ENCODE measurements at regions not wholly inside any gene's neighbourhood (a gene's known extent, or its start where the extent isn't known, plus 50 kb on each side); places are given as distances from the start of the nearest gene placed in this dataset.

- in situ Hi-C loops (cut with HindIII; ENCODE audit: low pct_unique_long_range_greater_than_20kb, low sequenced_read_pairs) = no loop called here
- DNase-seq (ENCODE audit: low read depth) = no peak
Observed at GRCh38 chr3:110894574-110894973, 177.0 kb upstream of the NECTIN3 start.

GRCh38 chr3:110895054-110895453 is 176.6 kb upstream of the NECTIN3 start:
- DNase-seq (ENCODE audit: low read depth) = no peak
- in situ Hi-C loops (cut with HindIII; ENCODE audit: low pct_unique_long_range_greater_than_20kb, low sequenced_read_pairs) = no loop called here

- in situ Hi-C loops (cut with HindIII; ENCODE audit: low pct_unique_long_range_greater_than_20kb, low sequenced_read_pairs) = no loop called here
- DNase-seq (ENCODE audit: low read depth) = no peak
Observed at GRCh38 chr3:110897046-110897445, 174.6 kb upstream of the NECTIN3 start.

GRCh38 chr3:110900576-110900975 is 171.0 kb upstream of the NECTIN3 start:
- in situ Hi-C loops (cut with HindIII; ENCODE audit: low pct_unique_long_range_greater_than_20kb, low sequenced_read_pairs) = no loop called here
- no peak for DNase-seq (ENCODE audit: low read depth)

- DNase-seq (ENCODE audit: low read depth) = no peak
- in situ Hi-C loops (cut with HindIII; ENCODE audit: low pct_unique_long_range_greater_than_20kb, low sequenced_read_pairs) = no loop called here
Observed at GRCh38 chr3:110901536-110901935, 170.1 kb upstream of the NECTIN3 start.

GRCh38 chr3:110902453-110903085 is 169.0 kb upstream of the NECTIN3 start:
- in situ Hi-C loops (cut with HindIII; ENCODE audit: low pct_unique_long_range_greater_than_20kb, low sequenced_read_pairs) = no loop called here
- DNase-seq (ENCODE audit: low read depth) = no peak

- in situ Hi-C loops (cut with HindIII; ENCODE audit: low pct_unique_long_range_greater_than_20kb, low sequenced_read_pairs) = no loop called here
Observed at GRCh38 chr3:110903771-110904519, 167.7 kb upstream of the NECTIN3 start.

GRCh38 chr3:110904520-110904890 is 167.1 kb upstream of the NECTIN3 start:
- no peak for DNase-seq (ENCODE audit: low read depth)
- in situ Hi-C loops (cut with HindIII; ENCODE audit: low pct_unique_long_range_greater_than_20kb, low sequenced_read_pairs) = no loop called here

More at GRCh38 chr3:110903771-110904519, 167.7 kb upstream of the NECTIN3 start:
- DNase-seq (ENCODE audit: low read depth) = no peak

- no peak for DNase-seq (ENCODE audit: low read depth)
- in situ Hi-C loops (cut with HindIII; ENCODE audit: low pct_unique_long_range_greater_than_20kb, low sequenced_read_pairs) = no loop called here
Observed at GRCh38 chr3:110905121-110905520, 166.5 kb upstream of the NECTIN3 start.

- no peak for DNase-seq (ENCODE audit: low read depth)
Observed at GRCh38 chr3:110909839-110910238, 161.8 kb upstream of the NECTIN3 start.

GRCh38 chr3:110910346-110910955 is 161.2 kb upstream of the NECTIN3 start:
- in situ Hi-C loops (cut with HindIII; ENCODE audit: low pct_unique_long_range_greater_than_20kb, low sequenced_read_pairs) = no loop called here
- DNase-seq (ENCODE audit: low read depth) = no peak

More at GRCh38 chr3:110909839-110910238, 161.8 kb upstream of the NECTIN3 start:
- in situ Hi-C loops (cut with HindIII; ENCODE audit: low pct_unique_long_range_greater_than_20kb, low sequenced_read_pairs) = no loop called here

GRCh38 chr3:110918963-110919362 is 152.7 kb upstream of the NECTIN3 start:
- no peak for DNase-seq (ENCODE audit: low read depth)
- in situ Hi-C loops (cut with HindIII; ENCODE audit: low pct_unique_long_range_greater_than_20kb, low sequenced_read_pairs) = no loop called here

- in situ Hi-C loops (cut with HindIII; ENCODE audit: low pct_unique_long_range_greater_than_20kb, low sequenced_read_pairs) = no loop called here
- no peak for DNase-seq (ENCODE audit: low read depth)
Observed at GRCh38 chr3:110925798-110926197, 145.8 kb upstream of the NECTIN3 start.

- in situ Hi-C loops (cut with HindIII; ENCODE audit: low pct_unique_long_range_greater_than_20kb, low sequenced_read_pairs) = no loop called here
- DNase-seq (ENCODE audit: low read depth) = no peak
Observed at GRCh38 chr3:110928016-110928662, 143.5 kb upstream of the NECTIN3 start.

GRCh38 chr3:110929816-110930215 is 141.8 kb upstream of the NECTIN3 start:
- in situ Hi-C loops (cut with HindIII; ENCODE audit: low pct_unique_long_range_greater_than_20kb, low sequenced_read_pairs) = no loop called here
- DNase-seq (ENCODE audit: low read depth) = no peak

- DNase-seq (ENCODE audit: low read depth) = peak; percentile 2
- in situ Hi-C loops (cut with HindIII; ENCODE audit: low pct_unique_long_range_greater_than_20kb, low sequenced_read_pairs) = no loop called here
Observed at GRCh38 chr3:110932567-110932966, 139.0 kb upstream of the NECTIN3 start.

GRCh38 chr3:110933821-110934426 is 137.7 kb upstream of the NECTIN3 start:
- in situ Hi-C loops (cut with HindIII; ENCODE audit: low pct_unique_long_range_greater_than_20kb, low sequenced_read_pairs) = no loop called here
- no peak for DNase-seq (ENCODE audit: low read depth)

- DNase-seq (ENCODE audit: low read depth) = no peak
- in situ Hi-C loops (cut with HindIII; ENCODE audit: low pct_unique_long_range_greater_than_20kb, low sequenced_read_pairs) = no loop called here
Observed at GRCh38 chr3:110938629-110939028, 133.0 kb upstream of the NECTIN3 start.

GRCh38 chr3:110940055-110940454 is 131.6 kb upstream of the NECTIN3 start:
- DNase-seq (ENCODE audit: low read depth) = no peak
- in situ Hi-C loops (cut with HindIII; ENCODE audit: low pct_unique_long_range_greater_than_20kb, low sequenced_read_pairs) = no loop called here

Measured in Caki2 (cell line).